ENCODE measurements at regions not wholly inside any gene's neighbourhood (a gene's known extent, or its start where the extent isn't known, plus 50 kb on each side); places are given as distances from the start of the nearest gene placed in this dataset.

- H3K36me3 ChIP-seq (ENCODE audit: control insufficient read depth in 4 of 4, insufficient read depth in 3 of 4, low read depth in 1 of 4, low read length in 3 of 4), result no peaks in the 10 kb centered on the region
- no peaks in the 10 kb centered on the region for H3K9me3 ChIP-seq (ENCODE audit: control insufficient read depth in 4 of 4, low read length in 3 of 4)
- no peak overlapping the region for H3K9ac ChIP-seq (ENCODE audit: low read depth in 1 of 2, low read length in 2 of 2)
- no peak overlapping the region for H3K4me3 ChIP-seq (ENCODE audit: low read depth in 1 of 3, low read length in 3 of 3)
- 85% methylated on average over 3 of the region's 3 CpGs for WGBS
- no peak for DNase-seq (ENCODE audit: low spot score)
- TF ChIP-seq HNF4G (IDR thresholded peaks at IDR 0.05) (no peak), RAD21 (IDR thresholded peaks at IDR 0.05) (no peak), JUND (IDR thresholded peaks at IDR 0.05) (no peak), ZBTB33 (IDR thresholded peaks at IDR 0.05) (no peak), CTCF (IDR thresholded peaks at IDR 0.05; ENCODE audit: low read depth, low read length, missing input control) (no peak), FOXA2 (IDR thresholded peaks at IDR 0.05) (no peak), MAX (IDR thresholded peaks at IDR 0.05) (no peak), NR2F2 (IDR thresholded peaks at IDR 0.05) (no peak), YY1 (IDR thresholded peaks at IDR 0.05) (no peak), ATF3 (IDR thresholded peaks at IDR 0.05) (no peak)
- H3K4me1 ChIP-seq (ENCODE audit: control insufficient read depth in 4 of 4, insufficient read depth in 4 of 4, low read length in 3 of 4), result no peaks in the 10 kb centered on the region
- H3K27me3 ChIP-seq (ENCODE audit: control insufficient read depth in 4 of 4, insufficient read depth in 4 of 4, low read length in 3 of 4), result no peaks in the 10 kb centered on the region
- no peak overlapping the region for H3K27ac ChIP-seq (ENCODE audit: low read depth in 1 of 2, low read length in 2 of 2)
These were observed 138.5 kb downstream of the CCER1 start for GRCh38 chr12:90816353-90817089.

- DNase-seq (ENCODE audit: low spot score), result no peak
- TF ChIP-seq HNF4G (IDR thresholded peaks at IDR 0.05) (no peak), RXRA (IDR thresholded peaks at IDR 0.05) (no peak), JUND (IDR thresholded peaks at IDR 0.05) (no peak), MAX (IDR thresholded peaks at IDR 0.05) (no peak), NR2F2 (IDR thresholded peaks at IDR 0.05) (no peak)
- H3K27ac ChIP-seq (ENCODE audit: low read depth in 1 of 2, low read length in 2 of 2), result no peak overlapping the region
- H3K4me3 ChIP-seq (ENCODE audit: low read depth in 1 of 3, low read length in 3 of 3), result no peak overlapping the region
- H3K9me3 ChIP-seq (ENCODE audit: control insufficient read depth in 4 of 4, low read length in 3 of 4), result no peaks in the 10 kb centered on the region
- no peaks in the 10 kb centered on the region for H3K36me3 ChIP-seq (ENCODE audit: control insufficient read depth in 4 of 4, insufficient read depth in 3 of 4, low read depth in 1 of 4, low read length in 3 of 4)
- no peaks in the 10 kb centered on the region for H3K27me3 ChIP-seq (ENCODE audit: control insufficient read depth in 4 of 4, insufficient read depth in 4 of 4, low read length in 3 of 4)
- H3K9ac ChIP-seq (ENCODE audit: low read depth in 1 of 2, low read length in 2 of 2), result no peak overlapping the region
- WGBS, result 43% methylated on average over 1 of the region's 1 CpG
- H3K4me1 ChIP-seq (ENCODE audit: control insufficient read depth in 4 of 4, insufficient read depth in 4 of 4, low read length in 3 of 4), result no peaks in the 10 kb centered on the region
These were observed 145.0 kb downstream of the CCER1 start for GRCh38 chr12:90809940-90810339.

- 91% methylated on average over 3 of the region's 3 CpGs for WGBS
- no peaks in the 10 kb centered on the region for H3K4me1 ChIP-seq (ENCODE audit: control insufficient read depth in 4 of 4, insufficient read depth in 4 of 4, low read length in 3 of 4)
- TF ChIP-seq YY1 (IDR thresholded peaks at IDR 0.05), result no peak
- no peak for TF ChIP-seq TAF1 (conservative IDR thresholded peaks at IDR 0.05)
- TF ChIP-seq ATF3 (IDR thresholded peaks at IDR 0.05), result no peak
These were observed 146.4 kb downstream of the CCER1 start for GRCh38 chr12:90808568-90808967.

More at GRCh38 chr12:90808568-90808967, 146.4 kb downstream of the CCER1 start:
- H3K27me3 ChIP-seq (ENCODE audit: control insufficient read depth in 4 of 4, insufficient read depth in 4 of 4, low read length in 3 of 4), result no peaks in the 10 kb centered on the region
- no peaks in the 10 kb centered on the region for H3K36me3 ChIP-seq (ENCODE audit: control insufficient read depth in 4 of 4, insufficient read depth in 3 of 4, low read depth in 1 of 4, low read length in 3 of 4)
- no peaks in the 10 kb centered on the region for H3K9me3 ChIP-seq (ENCODE audit: control insufficient read depth in 4 of 4, low read length in 3 of 4)
- no peak for DNase-seq (ENCODE audit: low spot score)
- H3K4me3 ChIP-seq (ENCODE audit: low read depth in 1 of 3, low read length in 3 of 3), result no peak overlapping the region
- H3K27ac ChIP-seq (ENCODE audit: low read depth in 1 of 2, low read length in 2 of 2), result no peak overlapping the region
- H3K9ac ChIP-seq (ENCODE audit: low read depth in 1 of 2, low read length in 2 of 2), result no peak overlapping the region
